GM12878 (cell line): ENCODE measurements at regions not wholly inside any gene's neighbourhood (a gene's known extent, or its start where the extent isn't known, plus 50 kb on each side); places are given as distances from the start of the nearest gene placed in this dataset.

Experiments used
- CHD1 ChIP-seq: IDR thresholded peaks from 2 replicates; pipeline ENCODE4 v1.6.1; 2012; ENCODE audit warnings: low read depth, low read length, improper control_type of control experiment
- CHD2 ChIP-seq: IDR thresholded peaks from 2 replicates; pipeline ENCODE4 v1.6.1; 2011; ENCODE audit warnings: low read depth, low read length, improper control_type of control experiment, borderline replicate concordance
- MYC ChIP-seq: IDR thresholded peaks from 2 replicates; pipeline ENCODE4 v1.6.1; 2011; ENCODE audit warnings: mild to moderate bottlenecking, low read length, moderate library complexity, inconsistent platforms; ENCODE audit not compliant: insufficient read depth, insufficient replicate concordance, insufficient read length, severe bottlenecking
- SRF ChIP-seq, 2 experiments: IDR thresholded peaks; 2 replicates each; pipeline ENCODE4 v1.6.1; 2011; ENCODE audit warnings: low read depth in 2 of 2, low read length in 2 of 2, mild to moderate bottlenecking in 1 of 2, moderate library complexity in 1 of 2
- TCF12 ChIP-seq: IDR thresholded peaks from 2 replicates; pipeline ENCODE4 v1.6.1; 2011; ENCODE audit warnings: low read depth, mild to moderate bottlenecking, low read length

- TF ChIP-seq SRF (IDR thresholded peaks at IDR 0.05; ENCODE audit: low read depth in 2 of 2, low read length in 2 of 2) (no peak), CHD1 (no peak), MYC (no peak), TCF12 (no peak), CHD2 (no peak)
Measured at GRCh38 chr19:30851646-30852045, 479.5 kb downstream of the ZNF536 start.
